Panc1 (cell line): ENCODE measurements at regions not wholly inside any gene's neighbourhood (a gene's known extent, or its start where the extent isn't known, plus 50 kb on each side); places are given as distances from the start of the nearest gene placed in this dataset.

ENCODE experiments used
- CTCF ChIP-seq: fragments of 450-650 bp; IDR thresholded peaks from 2 replicates; pipeline ENCODE4 v1.5.1; 2017; ENCODE audit warnings: mild to moderate bottlenecking
- POLR2AphosphoS5 ChIP-seq: IDR thresholded peaks from 2 replicates; pipeline ENCODE4 v1.6.1; 2012; ENCODE audit warnings: mild to moderate bottlenecking, low read depth, low read length, moderate library complexity
- REST ChIP-seq, 2 experiments: IDR thresholded peaks; 2 replicates each; pipeline ENCODE4 v1.6.1; 2011 to 2012; ENCODE audit warnings: low read depth in 2 of 2, control low read depth in 1 of 2, low read length in 1 of 2, mild to moderate bottlenecking in 1 of 2, moderate library complexity in 1 of 2; ENCODE audit not compliant: insufficient read depth in 1 of 2
- TCF7L2 ChIP-seq: IDR thresholded peaks from 2 replicates; pipeline ENCODE4 v1.6.1; 2011; ENCODE audit warnings: mild to moderate bottlenecking, low read depth, low read length, inconsistent platforms

GRCh38 chr5:35404701-35405100 lies 174.4 kb upstream of the PRLR start:
- TF ChIP-seq REST (IDR thresholded peaks at IDR 0.05; ENCODE audit: insufficient read depth in 1 of 2, low read depth in 2 of 2, low read length in 1 of 2) (no peak), CTCF (no peak), TCF7L2 (no peak), POLR2AphosphoS5 (no peak)
